PC-3 (cell line): ENCODE measurements at regions not wholly inside any gene's neighbourhood (a gene's known extent, or its start where the extent isn't known, plus 50 kb on each side); places are given as distances from the start of the nearest gene placed in this dataset.
A peak's percentile ranks its signal among the peaks of the same experiment; 100 is the strongest.

ENCODE experiments used
- ATAC-seq: fragments of 200-7000 bp; cut with Tn5 transposase; 2 replicates; pipeline ENCODE4 v1.9.1; 2020; ENCODE audit warnings: mild to moderate bottlenecking, moderate library complexity
- BruUV-seq: library from RNA; stranded (reverse); fragments of 400-500 nt; replicated peaks from 2 replicates; lab custom pipeline; 2021; lab: Mats Ljungman, UMichigan
- CTCF ChIA-PET: fragments of 300-600 bp; sonication (Branson Sonifier 250); formaldehyde crosslinking; loops from one replicate; lab custom pipeline; 2022; ENCODE audit warnings: antibody characterized with exemption; lab: Charles Lee
- POLR2A ChIA-PET: fragments of 300-600 bp; sonication (Branson Sonifier 250); formaldehyde crosslinking; loops from one replicate; lab custom pipeline; 2022; ENCODE audit warnings: antibody characterized with exemption; ENCODE audit not compliant: unreplicated experiment; lab: Charles Lee
- DNase-seq: peaks from one replicate; pipeline ENCODE4 v3.0.0-alpha.2; 2015
- H2AFZ ChIP-seq: fragments of 300-600 bp; sonication (generic); 2 replicates; pipeline ENCODE4 v1.6.0; 2016; ENCODE audit warnings: antibody characterized with exemption, low read length
- H3F3A ChIP-seq: fragments of 300-600 bp; sonication (generic); one replicate; pipeline ENCODE4 v1.6.0; 2017; ENCODE audit warnings: antibody characterized with exemption, low read length, control low read depth, mild to moderate bottlenecking; ENCODE audit not compliant: unreplicated experiment
- H3K27ac ChIP-seq: fragments of 300-600 bp; sonication (generic); 2 replicates; pipeline ENCODE4 v1.5.1; 2016; ENCODE audit warnings: mild to moderate bottlenecking, low read length
- H3K27me3 ChIP-seq: fragments of 300-600 bp; sonication (generic); 2 replicates; pipeline ENCODE4 v1.6.1; 2016; ENCODE audit warnings: low read length, mixed read lengths
- H3K36me3 ChIP-seq: fragments of 300-600 bp; sonication (generic); 2 replicates; pipeline ENCODE4 v1.6.1; 2016; ENCODE audit warnings: low read depth, mixed run types, low read length, mixed read lengths
- H3K4me1 ChIP-seq: fragments of 300-600 bp; sonication (generic); 2 replicates; pipeline ENCODE4 v1.5.1; 2016; ENCODE audit warnings: low read length; ENCODE audit not compliant: insufficient read depth
- H3K4me2 ChIP-seq: fragments of 300-600 bp; sonication (generic); 2 replicates; pipeline ENCODE4 v1.6.0; 2016; ENCODE audit warnings: low read length
- H3K4me3 ChIP-seq: fragments of 300-600 bp; sonication (generic); 2 replicates; pipeline ENCODE4 v1.5.1; 2016; ENCODE audit warnings: mild to moderate bottlenecking, low read length, mixed read lengths
- H3K79me2 ChIP-seq: fragments of 300-600 bp; sonication (generic); 2 replicates; pipeline ENCODE4 v1.6.1; 2017; ENCODE audit warnings: low read length, mixed read lengths
- H3K9ac ChIP-seq: fragments of 300-600 bp; sonication (generic); 2 replicates; pipeline ENCODE4 v1.6.0; 2016; ENCODE audit warnings: mild to moderate bottlenecking, low read length
- H3K9me2 ChIP-seq: fragments of 300-600 bp; sonication (generic); replicated peaks from 2 replicates; pipeline ENCODE4 v1.6.1; 2016; ENCODE audit warnings: mixed run types, low read length, mixed read lengths
- H3K9me3 ChIP-seq: fragments of 300-600 bp; sonication (generic); 2 replicates; pipeline ENCODE4 v1.6.1; 2016; ENCODE audit warnings: low read length, mixed read lengths
- H4K20me1 ChIP-seq: fragments of 300-600 bp; sonication (generic); 2 replicates; pipeline ENCODE4 v1.6.1; 2016; ENCODE audit warnings: low read length, mixed read lengths
- EZH2 ChIP-seq: fragments of 300-600 bp; sonication (generic); IDR thresholded peaks from one replicate; pipeline ENCODE4 v1.6.1; 2017; ENCODE audit warnings: antibody characterized with exemption, mild to moderate bottlenecking, low read length; ENCODE audit not compliant: unreplicated experiment
- EZH2phosphoT487 ChIP-seq: fragments of 300-600 bp; sonication (generic); IDR thresholded peaks from 2 replicates; pipeline ENCODE4 v1.6.1; 2018; ENCODE audit warnings: mild to moderate bottlenecking, antibody characterized with exemption, low read length, borderline replicate concordance
- intact Hi-C: fragments of 100-400 bp; cut with micrococcal nuclease; formaldehyde crosslinking; loops from 2 replicates; pipeline ENCODE4 v1.9.0; 2023
- TF ChIP-seq, protein P1 (sequence below): fragments of 300-600 bp; sonication (generic); conservative IDR thresholded peaks from 2 replicates; pipeline ENCODE4 v1.5.1; 2017; ENCODE audit warnings: antibody characterized with exemption, low read depth, mild to moderate bottlenecking, low read length

DNA sequence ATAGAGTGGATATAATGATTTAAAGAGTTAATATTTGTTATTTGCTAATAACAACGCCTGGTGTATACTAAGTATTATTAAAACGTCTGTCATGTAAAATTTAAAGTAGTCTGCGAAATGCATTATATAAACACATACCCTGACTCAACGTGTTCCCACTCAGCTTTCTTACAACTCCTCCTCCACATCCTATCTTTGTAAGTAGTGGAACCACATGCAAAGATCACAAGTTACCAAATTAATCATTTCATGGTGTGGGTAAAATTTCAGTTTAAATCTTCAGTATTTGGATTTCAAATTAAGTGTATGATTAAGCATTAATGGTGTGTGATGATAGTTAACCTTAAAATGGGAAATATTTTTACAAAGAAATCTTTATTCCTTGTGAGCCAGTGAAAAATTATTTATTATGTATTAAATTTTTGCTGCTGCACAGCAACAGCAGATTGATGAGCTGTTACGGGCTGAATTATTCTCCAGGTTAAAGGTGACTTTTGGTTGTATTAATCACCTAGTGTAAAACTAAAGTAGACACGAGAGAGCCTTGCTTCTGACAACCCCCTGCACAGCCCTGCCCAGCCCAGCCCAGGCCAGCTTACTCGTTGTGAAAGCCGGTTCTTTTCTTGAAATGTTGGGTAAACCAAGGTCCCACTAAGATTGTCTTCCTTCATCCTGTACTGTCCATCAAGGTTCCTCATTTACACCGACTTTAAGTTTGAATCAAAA, 373.5 kb downstream of the DTWD2 start:
- H4K20me1 ChIP-seq: no peaks in the 10 kb centered on the region
- no peak overlapping the region for H3K27ac ChIP-seq
- no peaks in the 10 kb centered on the region for H3F3A ChIP-seq
- no peaks in the 10 kb centered on the region for H3K27me3 ChIP-seq
- no peaks in the 10 kb centered on the region for H3K36me3 ChIP-seq
- H3K9me2 ChIP-seq: no peaks in the 10 kb centered on the region
- intact Hi-C loops: no loop called here
- no peaks in the 10 kb centered on the region for H3K4me1 ChIP-seq
- CTCF ChIA-PET: no interaction called here
- no peak overlapping the region for H3K9ac ChIP-seq
- H2AFZ ChIP-seq: no peak overlapping the region
- H3K4me3 ChIP-seq: no peak overlapping the region
- H3K4me2 ChIP-seq: no peak overlapping the region
- BruUV-seq: no TSS peak
- no peak for ATAC-seq
- POLR2A ChIA-PET: no interaction called here
- DNase-seq: no peak
- no peaks in the 10 kb centered on the region for H3K79me2 ChIP-seq
- TF ChIP-seq, protein P1, sequence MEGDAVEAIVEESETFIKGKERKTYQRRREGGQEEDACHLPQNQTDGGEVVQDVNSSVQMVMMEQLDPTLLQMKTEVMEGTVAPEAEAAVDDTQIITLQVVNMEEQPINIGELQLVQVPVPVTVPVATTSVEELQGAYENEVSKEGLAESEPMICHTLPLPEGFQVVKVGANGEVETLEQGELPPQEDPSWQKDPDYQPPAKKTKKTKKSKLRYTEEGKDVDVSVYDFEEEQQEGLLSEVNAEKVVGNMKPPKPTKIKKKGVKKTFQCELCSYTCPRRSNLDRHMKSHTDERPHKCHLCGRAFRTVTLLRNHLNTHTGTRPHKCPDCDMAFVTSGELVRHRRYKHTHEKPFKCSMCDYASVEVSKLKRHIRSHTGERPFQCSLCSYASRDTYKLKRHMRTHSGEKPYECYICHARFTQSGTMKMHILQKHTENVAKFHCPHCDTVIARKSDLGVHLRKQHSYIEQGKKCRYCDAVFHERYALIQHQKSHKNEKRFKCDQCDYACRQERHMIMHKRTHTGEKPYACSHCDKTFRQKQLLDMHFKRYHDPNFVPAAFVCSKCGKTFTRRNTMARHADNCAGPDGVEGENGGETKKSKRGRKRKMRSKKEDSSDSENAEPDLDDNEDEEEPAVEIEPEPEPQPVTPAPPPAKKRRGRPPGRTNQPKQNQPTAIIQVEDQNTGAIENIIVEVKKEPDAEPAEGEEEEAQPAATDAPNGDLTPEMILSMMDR: no peak
- TF ChIP-seq EZH2 (no peak), EZH2phosphoT487 (no peak)
- no peaks in the 10 kb centered on the region for H3K9me3 ChIP-seq

DNA sequence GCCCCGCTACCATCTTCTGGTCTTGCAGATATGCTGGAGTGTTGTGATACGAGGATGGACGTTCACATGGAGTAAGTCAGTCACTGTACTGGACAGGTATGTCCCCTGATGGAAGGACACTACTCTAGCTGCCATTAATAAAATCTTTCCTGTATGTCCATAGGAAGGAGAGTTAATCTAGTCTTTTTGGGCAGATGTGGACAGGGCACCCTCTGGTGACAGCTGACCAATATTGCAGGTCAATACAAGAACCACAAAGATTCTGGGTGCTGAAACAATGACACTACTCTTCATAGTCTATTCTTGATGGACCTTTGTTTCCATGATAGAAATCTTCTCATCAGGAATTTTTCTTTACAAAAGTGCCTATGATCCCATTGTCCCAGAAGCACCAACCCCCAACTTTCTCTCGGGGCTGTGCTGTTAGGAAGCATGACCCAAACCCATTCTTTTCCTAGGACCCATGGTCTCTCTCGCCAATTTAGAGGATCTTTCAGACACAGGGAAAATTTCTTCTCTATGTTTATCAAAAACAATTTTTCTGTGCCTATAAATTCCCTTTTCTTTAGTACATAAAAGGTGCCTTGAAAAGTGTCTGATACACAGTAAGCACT, 376.9 kb downstream of the DTWD2 start:
- Histone ChIP-seq H3K9ac (no peak overlapping the region), H2AFZ (no peak overlapping the region), H3K36me3 (no peaks in the 10 kb centered on the region), H3K9me2 (no peaks in the 10 kb centered on the region), H3K79me2 (no peaks in the 10 kb centered on the region), H3K27me3 (no peaks in the 10 kb centered on the region), H4K20me1 (no peaks in the 10 kb centered on the region), H3K4me1 (no peaks in the 10 kb centered on the region), H3F3A (no peaks in the 10 kb centered on the region), H3K9me3 (no peaks in the 10 kb centered on the region), H3K27ac (no peak overlapping the region), H3K4me3 (no peak overlapping the region), H3K4me2 (no peak overlapping the region)
- BruUV-seq: no TSS peak
- ChIA-PET CTCF (no interaction called here), POLR2A (no interaction called here)
- no peak for TF ChIP-seq EZH2phosphoT487
- TF ChIP-seq, protein P1: peak; percentile 58
- intact Hi-C loops: no loop called here
- DNase-seq: peak; percentile 27
- no peak for ATAC-seq

DNA sequence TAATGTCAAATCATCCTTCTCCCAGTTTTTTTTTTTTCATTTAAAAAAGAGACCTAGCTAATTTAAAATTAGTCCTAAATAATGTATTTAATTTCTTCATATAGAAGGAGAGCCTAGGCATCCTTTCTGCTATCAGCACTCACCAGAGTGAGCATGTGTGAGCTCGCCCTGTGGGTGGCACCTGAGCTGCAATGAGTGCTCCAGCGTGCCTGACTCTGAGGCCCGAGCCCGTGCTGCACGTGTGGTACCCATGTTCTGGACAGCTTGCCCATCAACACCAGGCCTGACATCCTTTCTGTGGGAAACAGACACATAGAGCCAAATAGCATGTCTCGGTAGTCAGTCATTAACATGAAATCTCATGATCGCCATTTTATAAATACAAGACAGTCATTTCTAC, 381.4 kb downstream of the DTWD2 start:
- CTCF ChIA-PET: no interaction called here
- H3K9me3 ChIP-seq: no peaks in the 10 kb centered on the region
- no peak overlapping the region for H2AFZ ChIP-seq
- no peaks in the 10 kb centered on the region for H4K20me1 ChIP-seq
- H3K4me1 ChIP-seq: no peaks in the 10 kb centered on the region
- POLR2A ChIA-PET: no interaction called here
- no peaks in the 10 kb centered on the region for H3K9me2 ChIP-seq
- no peak for DNase-seq
- H3K36me3 ChIP-seq: no peaks in the 10 kb centered on the region
- no peak overlapping the region for H3K4me2 ChIP-seq
- no peaks in the 10 kb centered on the region for H3K27me3 ChIP-seq
- no peak for ATAC-seq
- H3F3A ChIP-seq: no peaks in the 10 kb centered on the region
- H3K27ac ChIP-seq: no peak overlapping the region
- intact Hi-C loops: no loop called here
- H3K4me3 ChIP-seq: no peak overlapping the region
- no peaks in the 10 kb centered on the region for H3K79me2 ChIP-seq
- TF ChIP-seq EZH2: no peak
- TF ChIP-seq EZH2phosphoT487: no peak
- TF ChIP-seq, protein P1: no peak
- no TSS peak for BruUV-seq
- H3K9ac ChIP-seq: no peak overlapping the region
